C4-2B (cell line): ENCODE measurements at regions not wholly inside any gene's neighbourhood (a gene's known extent, or its start where the extent isn't known, plus 50 kb on each side); places are given as distances from the start of the nearest gene placed in this dataset.

Experiments used
- H3K27ac ChIP-seq: fragments of 450-650 bp; 2 replicates; pipeline ENCODE4 v1.5.1; 2017
- CTCF ChIP-seq: fragments of 450-650 bp; conservative IDR thresholded peaks from 2 replicates; pipeline ENCODE4 v1.5.1; 2017; ENCODE audit warnings: mild to moderate bottlenecking
- ZFX ChIP-seq: fragments of 450-650 bp; IDR thresholded peaks from 2 replicates; pipeline ENCODE4 v1.6.1; 2017

DNA sequence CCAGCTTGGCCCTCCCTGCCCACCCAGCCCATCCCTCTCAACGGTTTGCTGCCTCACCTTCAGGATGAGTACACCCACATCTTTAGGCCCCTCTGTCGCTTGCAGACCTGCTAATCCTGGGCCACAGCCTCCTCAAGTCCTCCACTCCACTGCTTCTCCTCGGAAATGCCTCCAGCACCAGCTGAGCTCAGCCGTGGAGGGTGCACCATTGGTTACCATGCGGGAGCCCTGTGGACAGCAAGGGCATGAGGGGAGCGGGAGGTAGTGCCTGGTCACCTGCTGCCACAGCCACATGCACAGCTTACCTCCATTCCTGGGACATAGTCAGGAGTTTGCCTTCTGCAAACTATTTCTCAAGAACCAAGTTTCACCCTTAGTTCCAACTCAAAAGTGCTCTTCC lies 286.3 kb upstream of the ZMIZ1 start:
- no peak for TF ChIP-seq CTCF
- no peak for TF ChIP-seq ZFX

GRCh38 chr10:78783753-78784152 lies 285.0 kb upstream of the ZMIZ1 start:
- no peak overlapping the region for H3K27ac ChIP-seq
- TF ChIP-seq ZFX (no peak), CTCF (no peak)

More for the DNA sequence above, 286.3 kb upstream of the ZMIZ1 start:
- no peak overlapping the region for H3K27ac ChIP-seq

DNA sequence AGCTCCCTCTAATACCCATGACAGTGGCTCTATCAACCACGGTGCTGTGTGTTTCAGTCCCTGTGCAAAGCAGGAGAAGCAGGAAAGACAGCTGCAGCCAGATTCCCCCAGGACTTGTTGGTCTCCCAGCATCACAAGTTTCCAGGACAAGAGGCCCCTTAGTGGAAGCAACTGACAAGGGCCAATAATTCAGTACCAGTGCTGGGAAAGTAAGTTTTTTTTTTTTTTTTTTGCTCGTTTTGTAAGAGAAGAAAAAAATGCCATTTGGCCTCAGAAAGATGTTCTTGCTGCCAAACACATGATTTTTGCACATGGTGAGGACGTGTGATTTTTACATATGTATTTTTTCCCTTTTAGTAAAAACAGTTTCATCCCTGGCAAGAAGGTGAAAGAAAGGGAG lies 284.2 kb upstream of the ZMIZ1 start:
- TF ChIP-seq CTCF (no peak), ZFX (no peak)
- no peak overlapping the region for H3K27ac ChIP-seq

- no peak overlapping the region for H3K27ac ChIP-seq
- TF ChIP-seq CTCF = no peak
- no peak for TF ChIP-seq ZFX
These were observed 283.7 kb upstream of the ZMIZ1 start for GRCh38 chr10:78785066-78785465.

DNA sequence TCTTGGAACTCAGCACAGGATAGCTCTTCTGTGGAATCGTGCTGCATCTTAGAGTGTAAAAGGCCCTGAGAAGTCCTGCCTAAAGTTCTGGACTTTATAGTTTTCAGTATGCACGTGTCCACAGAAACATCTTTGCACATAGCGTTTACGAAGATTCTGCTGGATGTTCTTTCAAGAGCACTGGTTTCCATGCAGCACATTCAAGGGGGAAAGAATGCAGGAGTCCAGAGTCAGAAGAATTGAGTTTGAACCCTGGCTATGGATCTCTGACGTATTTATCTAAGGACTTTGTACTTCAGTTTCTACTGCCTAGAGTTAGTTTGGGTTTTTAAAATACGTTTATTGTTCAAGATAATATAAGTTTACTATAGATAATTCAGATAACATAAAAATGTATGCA lies 282.8 kb upstream of the ZMIZ1 start:
- H3K27ac ChIP-seq = no peak overlapping the region
- TF ChIP-seq ZFX (no peak), CTCF (no peak)

- no peak for TF ChIP-seq ZFX
- TF ChIP-seq CTCF = no peak
- no peak overlapping the region for H3K27ac ChIP-seq
These were observed 281.6 kb upstream of the ZMIZ1 start for GRCh38 chr10:78787125-78787524.

DNA sequence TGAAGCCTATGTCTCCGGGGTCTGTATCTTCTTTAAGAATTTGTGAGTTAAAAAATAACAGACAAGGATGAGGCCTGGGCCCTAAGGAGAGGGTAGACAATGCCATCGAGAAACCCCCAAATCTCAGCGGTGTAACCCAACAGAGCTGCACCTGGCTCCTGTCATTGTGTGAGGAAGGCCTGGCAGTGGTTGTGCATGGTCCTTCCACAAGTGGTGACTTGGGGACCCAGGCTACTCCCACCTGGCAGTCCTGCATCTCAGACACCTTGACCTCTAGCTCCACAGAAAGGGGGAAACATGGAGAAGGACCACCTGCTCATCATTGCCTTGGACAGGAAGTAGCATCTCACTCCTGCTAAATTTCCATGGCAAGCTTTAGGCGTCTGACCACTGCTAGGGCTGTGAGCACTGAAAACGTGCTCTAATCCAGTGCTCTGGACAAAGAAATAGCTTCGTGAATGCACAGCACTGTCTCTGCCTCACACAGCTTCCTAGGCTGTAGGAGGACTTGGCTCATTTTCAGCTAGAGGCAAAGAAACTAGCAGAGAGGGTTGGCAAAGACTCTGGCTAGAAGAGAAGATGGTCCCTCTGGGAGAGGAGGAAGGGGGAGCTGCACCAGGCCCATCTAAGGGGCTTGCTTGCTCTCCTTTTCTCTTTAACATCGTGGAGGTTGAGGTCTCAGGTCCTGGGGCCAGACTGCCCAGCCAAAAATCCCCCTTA lies 273.9 kb upstream of the ZMIZ1 start:
- TF ChIP-seq ZFX (no peak), CTCF (no peak)
- H3K27ac ChIP-seq = no peak overlapping the region
